SK-N-SH (cell line): ENCODE measurements at regions not wholly inside any gene's neighbourhood (a gene's known extent, or its start where the extent isn't known, plus 50 kb on each side); places are given as distances from the start of the nearest gene placed in this dataset.

Experiments used
- CTCF ChIA-PET: fragments of 300-600, 350-600 bp; formaldehyde crosslinking; extraction: SDS; loops from one replicate; lab custom pipeline; 2021; lab: Yijun Ruan, JAX
- POLR2A ChIA-PET: fragments of 350-600 bp; sonication (Branson Sonifier 250); formaldehyde crosslinking; extraction: SDS; loops from one replicate; lab custom pipeline; 2020; ENCODE audit warnings: antibody characterized with exemption, inconsistent platforms; lab: Yijun Ruan, JAX
- DNase-seq: peaks from one replicate; pipeline ENCODE4 v3.0.0; 2012
- H2AFZ ChIP-seq: fragments of 200-600 bp; sonication (generic); 2 replicates; pipeline ENCODE4 v1.8.1; 2016; ENCODE audit warnings: antibody characterized with exemption, mild to moderate bottlenecking, low read depth
- H3F3A ChIP-seq: fragments of 200-600 bp; sonication (generic); replicated peaks from 2 replicates; pipeline ENCODE3; 2016; ENCODE audit warnings: antibody characterized with exemption, mild to moderate bottlenecking; ENCODE audit not compliant: insufficient read depth
- H3K27ac ChIP-seq, 2 experiments: fragments of 200-500 bp in 1 of 2; fragments of 200-600 bp in 1 of 2; sonication (Bioruptor generic) in 1 of 2; sonication (generic), shearing (Covaris generic) in 1 of 2; 2 replicates each; pipeline versions ENCODE4 v1.5.1 to v1.6.1; 2014 to 2016; ENCODE audit warnings: low read depth in 2 of 2, inconsistent platforms in 1 of 2, low read length in 1 of 2, mild to moderate bottlenecking in 1 of 2, mixed read lengths in 1 of 2
- H3K27me3 ChIP-seq: fragments of 200-600 bp; sonication (generic), shearing (Covaris generic); 2 replicates; pipeline ENCODE4 v1.6.1; 2016; ENCODE audit warnings: mixed run types; ENCODE audit not compliant: insufficient read depth
- H3K36me3 ChIP-seq, 2 experiments: fragments of 200-500 bp in 1 of 2; fragments of 200-600 bp in 1 of 2; sonication (Bioruptor generic) in 1 of 2; sonication (generic) in 1 of 2; replicated peaks in 1 of 2; 2 replicates each; pipeline versions ENCODE3 to v1.5.1; 2014 to 2016; ENCODE audit warnings: low read length in 1 of 2, mild to moderate bottlenecking in 1 of 2; ENCODE audit not compliant: insufficient read depth in 2 of 2, control insufficient read depth in 1 of 2
- H3K4me1 ChIP-seq, 2 experiments: fragments of 200-500 bp in 1 of 2; fragments of 200-600 bp in 1 of 2; sonication (Bioruptor generic) in 1 of 2; sonication (generic), shearing (Covaris generic) in 1 of 2; 2 replicates each; pipeline versions ENCODE4 v1.5.1 to v1.6.1; 2014 to 2016; ENCODE audit warnings: low read depth in 1 of 2, low read length in 1 of 2, mixed run types in 1 of 2; ENCODE audit not compliant: insufficient read depth in 2 of 2, control insufficient read depth in 1 of 2
- H3K4me2 ChIP-seq: fragments of 200-600 bp; sonication (generic), shearing (Covaris generic); 2 replicates; pipeline ENCODE4 v1.6.1; 2017; ENCODE audit warnings: mixed run types
- H3K4me3 ChIP-seq, 2 experiments: fragments of 200-500 bp in 1 of 2; fragments of 200-600 bp in 1 of 2; sonication (Bioruptor generic) in 1 of 2; sonication (generic), shearing (Covaris generic) in 1 of 2; 2 replicates each; pipeline versions ENCODE4 v1.5.1 to v1.8.1; 2014 to 2016; ENCODE audit warnings: low read depth in 2 of 2, inconsistent platforms in 1 of 2, low read length in 1 of 2, mild to moderate bottlenecking in 1 of 2, mixed read lengths in 1 of 2, moderate library complexity in 1 of 2
- H3K79me2 ChIP-seq: fragments of 200-600 bp; sonication (generic); 2 replicates; pipeline ENCODE4 v1.8.1; 2017; ENCODE audit warnings: mild to moderate bottlenecking; ENCODE audit not compliant: insufficient read depth
- H3K9ac ChIP-seq: fragments of 200-600 bp; sonication (generic); 2 replicates; pipeline ENCODE4 v1.6.1; 2017; ENCODE audit warnings: mixed run types
- H3K9me2 ChIP-seq: fragments of 200-600 bp; sonication (generic); 2 replicates; pipeline ENCODE4 v1.6.1; 2017; ENCODE audit warnings: mixed run types
- H3K9me3 ChIP-seq: fragments of 200-600 bp; sonication (generic); 2 replicates; pipeline ENCODE4 v1.6.1; 2017; ENCODE audit warnings: mixed run types, mild to moderate bottlenecking, moderate library complexity
- H4K20me1 ChIP-seq: fragments of 200-600 bp; sonication (generic); 2 replicates; pipeline ENCODE4 v1.6.1; 2017; ENCODE audit warnings: mild to moderate bottlenecking, mixed run types; ENCODE audit not compliant: insufficient read depth
- CHD2 ChIP-seq: fragments of 150-350 bp; IDR thresholded peaks from 2 replicates; pipeline ENCODE4 v1.6.1; 2018; ENCODE audit warnings: low read length; ENCODE audit not compliant: partially characterized antibody
- EP300 ChIP-seq, 2 experiments: IDR thresholded peaks; 2 replicates each; pipeline versions ENCODE4 v1.4.0 to v1.6.1; 2012; ENCODE audit warnings: borderline replicate concordance in 1 of 2, low read depth in 1 of 2, low read length in 1 of 2
- FOXM1 ChIP-seq: IDR thresholded peaks from 2 replicates; pipeline ENCODE4 v1.4.0; 2012; ENCODE audit warnings: low read depth, mild to moderate bottlenecking
- GABPA ChIP-seq: IDR thresholded peaks from 2 replicates; pipeline ENCODE4 v1.4.0; 2012; ENCODE audit warnings: low read depth, mild to moderate bottlenecking
- GATA2 ChIP-seq: sonication (generic); formaldehyde crosslinking; IDR thresholded peaks from 2 replicates; pipeline ENCODE4 v1.5.0; 2020; ENCODE audit warnings: mild to moderate bottlenecking, missing genetic modification reagents
- MEF2A ChIP-seq: IDR thresholded peaks from 2 replicates; pipeline ENCODE4 v1.4.0; 2012; ENCODE audit warnings: low read depth, borderline replicate concordance
- MXI1 ChIP-seq: IDR thresholded peaks from 2 replicates; pipeline ENCODE4 v1.6.1; 2012; ENCODE audit warnings: mild to moderate bottlenecking, low read depth, low read length, improper control_type of control experiment
- NFIC ChIP-seq: IDR thresholded peaks from 2 replicates; pipeline ENCODE4 v1.4.0; 2012; ENCODE audit warnings: borderline replicate concordance
- NRF1 ChIP-seq: IDR thresholded peaks from 2 replicates; pipeline ENCODE4 v1.6.1; 2012; ENCODE audit warnings: low read depth, mild to moderate bottlenecking, low read length
- RAD21 ChIP-seq: IDR thresholded peaks from 2 replicates; pipeline ENCODE4 v1.6.1; 2012; ENCODE audit warnings: mild to moderate bottlenecking, low read length
- RCOR1 ChIP-seq: fragments of 150-350 bp; IDR thresholded peaks from 2 replicates; pipeline ENCODE4 v1.6.1; 2017; ENCODE audit warnings: antibody characterized with exemption, low read length
- RFX5 ChIP-seq: IDR thresholded peaks from 2 replicates; pipeline ENCODE4 v1.6.1; 2012; ENCODE audit warnings: mild to moderate bottlenecking, improper control_type of control experiment, low read length
- SMC3 ChIP-seq: IDR thresholded peaks from 2 replicates; pipeline ENCODE4 v1.6.1; 2012; ENCODE audit warnings: low read depth, low read length, improper control_type of control experiment
- TAF1 ChIP-seq: IDR thresholded peaks from 2 replicates; pipeline ENCODE4 v1.6.1; 2012; ENCODE audit warnings: low read depth, mild to moderate bottlenecking, low read length, moderate library complexity, borderline replicate concordance
- TCF12 ChIP-seq: IDR thresholded peaks from 2 replicates; pipeline ENCODE4 v1.4.0; 2012
- TEAD4 ChIP-seq: IDR thresholded peaks from 2 replicates; pipeline ENCODE4 v1.4.0; 2012; ENCODE audit warnings: mild to moderate bottlenecking, borderline replicate concordance; ENCODE audit not compliant: insufficient read depth
- YY1 ChIP-seq: IDR thresholded peaks from 2 replicates; pipeline ENCODE4 v1.4.0; 2012; ENCODE audit warnings: low read depth, mild to moderate bottlenecking
- WGBS: methylation state at CpG from one replicate; pipeline ENCODE4 v1.1.6; 2017; ENCODE audit warnings: low lambda C conversion rate; 5-methylcytosine and 5-hydroxymethylcytosine counted together
- TF ChIP-seq, protein P1 (sequence below): IDR thresholded peaks from 2 replicates; pipeline ENCODE4; 2012
- TF ChIP-seq, protein P2 (sequence below): fragments of 200-600 bp; sonication (generic); IDR thresholded peaks from 2 replicates; pipeline ENCODE4 v1.6.1; 2017; ENCODE audit warnings: antibody characterized with exemption, mild to moderate bottlenecking, moderate library complexity
- TF ChIP-seq, protein P3 (sequence below): IDR thresholded peaks from 2 replicates; pipeline ENCODE4 v1.4.0; 2012; ENCODE audit warnings: low read depth, borderline replicate concordance
- TF ChIP-seq, protein P4 (sequence below): IDR thresholded peaks from 2 replicates; pipeline ENCODE4 v1.4.0; 2012; ENCODE audit warnings: low read depth, borderline replicate concordance

DNA sequence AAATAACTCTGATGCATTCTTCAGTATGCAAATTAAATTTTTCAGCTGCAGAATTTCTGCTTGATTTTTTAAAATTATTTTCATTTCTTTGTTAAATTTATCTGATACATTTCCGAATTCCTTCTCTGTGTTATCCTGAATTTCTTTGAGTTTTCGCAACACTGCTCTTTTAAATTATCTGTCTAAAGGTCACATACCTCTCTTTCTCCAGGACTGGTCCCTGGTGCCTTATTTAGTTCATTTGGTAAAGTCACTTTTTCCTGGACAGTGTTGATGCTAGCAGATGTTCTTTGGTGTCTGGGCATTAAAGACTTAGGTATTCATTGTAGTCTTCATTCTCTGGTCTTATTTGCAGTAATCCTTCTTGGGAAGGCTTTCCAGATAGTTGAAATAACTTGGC, 577.4 kb upstream of the LUZP2 start (continued):
- no peak for TF ChIP-seq EP300 (IDR thresholded peaks at IDR 0.05; ENCODE audit: borderline replicate concordance in 1 of 2, low read depth in 1 of 2, low read length in 1 of 2)
- no peak for TF ChIP-seq RCOR1
- no peak for TF ChIP-seq RFX5
- no peak for TF ChIP-seq MXI1
- no peak for TF ChIP-seq NRF1

DNA sequence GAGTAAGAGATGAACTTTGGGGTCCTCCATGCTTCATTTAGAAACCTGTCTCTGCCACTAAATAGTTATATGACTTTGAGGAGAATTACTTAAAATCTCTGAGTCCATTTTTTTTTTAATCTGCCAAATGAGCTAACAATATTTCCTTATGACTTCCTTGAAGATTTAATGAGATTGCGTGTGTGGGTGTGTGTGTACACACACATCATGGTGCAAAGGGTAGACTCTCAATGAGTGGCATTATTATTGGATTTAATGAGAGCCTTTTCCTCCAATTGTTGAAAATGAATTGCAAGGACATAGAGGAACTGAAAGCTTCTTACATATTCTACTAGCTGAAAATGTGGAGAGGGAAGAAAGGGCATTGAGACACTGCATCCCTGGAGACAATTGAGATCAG, 573.5 kb upstream of the LUZP2 start:
- Histone ChIP-seq H4K20me1 (no peaks in the 10 kb centered on the region), H3K4me3 (no peak overlapping the region), H3K9me2 (no peaks in the 10 kb centered on the region), H3K4me2 (no peak overlapping the region), H3K27me3 (no peaks in the 10 kb centered on the region), H3K4me1 (no peaks in the 10 kb centered on the region), H3K79me2 (no peaks in the 10 kb centered on the region), H3K36me3 (no peaks in the 10 kb centered on the region), H3F3A (no peaks in the 10 kb centered on the region), H3K9ac (no peak overlapping the region), H3K9me3 (no peaks in the 10 kb centered on the region), H3K27ac (no peak overlapping the region), H2AFZ (no peak overlapping the region)
- TF ChIP-seq RCOR1 (no peak), TAF1 (no peak), GABPA (no peak), CHD2 (no peak), TCF12 (no peak), MEF2A (no peak), EP300 (IDR thresholded peaks at IDR 0.05; ENCODE audit: borderline replicate concordance in 1 of 2, low read depth in 1 of 2, low read length in 1 of 2) (no peak), NFIC (no peak), FOXM1 (no peak), RAD21 (no peak), NRF1 (no peak), GATA2 (CRISPR knock-in tag) (no peak), YY1 (no peak), SMC3 (no peak), TEAD4 (no peak)
- TF ChIP-seq, protein P1, sequence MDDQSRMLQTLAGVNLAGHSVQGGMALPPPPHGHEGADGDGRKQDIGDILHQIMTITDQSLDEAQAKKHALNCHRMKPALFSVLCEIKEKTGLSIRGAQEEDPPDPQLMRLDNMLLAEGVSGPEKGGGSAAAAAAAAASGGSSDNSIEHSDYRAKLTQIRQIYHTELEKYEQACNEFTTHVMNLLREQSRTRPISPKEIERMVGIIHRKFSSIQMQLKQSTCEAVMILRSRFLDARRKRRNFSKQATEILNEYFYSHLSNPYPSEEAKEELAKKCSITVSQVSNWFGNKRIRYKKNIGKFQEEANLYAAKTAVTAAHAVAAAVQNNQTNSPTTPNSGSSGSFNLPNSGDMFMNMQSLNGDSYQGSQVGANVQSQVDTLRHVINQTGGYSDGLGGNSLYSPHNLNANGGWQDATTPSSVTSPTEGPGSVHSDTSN = no peak
- TF ChIP-seq, protein P2, sequence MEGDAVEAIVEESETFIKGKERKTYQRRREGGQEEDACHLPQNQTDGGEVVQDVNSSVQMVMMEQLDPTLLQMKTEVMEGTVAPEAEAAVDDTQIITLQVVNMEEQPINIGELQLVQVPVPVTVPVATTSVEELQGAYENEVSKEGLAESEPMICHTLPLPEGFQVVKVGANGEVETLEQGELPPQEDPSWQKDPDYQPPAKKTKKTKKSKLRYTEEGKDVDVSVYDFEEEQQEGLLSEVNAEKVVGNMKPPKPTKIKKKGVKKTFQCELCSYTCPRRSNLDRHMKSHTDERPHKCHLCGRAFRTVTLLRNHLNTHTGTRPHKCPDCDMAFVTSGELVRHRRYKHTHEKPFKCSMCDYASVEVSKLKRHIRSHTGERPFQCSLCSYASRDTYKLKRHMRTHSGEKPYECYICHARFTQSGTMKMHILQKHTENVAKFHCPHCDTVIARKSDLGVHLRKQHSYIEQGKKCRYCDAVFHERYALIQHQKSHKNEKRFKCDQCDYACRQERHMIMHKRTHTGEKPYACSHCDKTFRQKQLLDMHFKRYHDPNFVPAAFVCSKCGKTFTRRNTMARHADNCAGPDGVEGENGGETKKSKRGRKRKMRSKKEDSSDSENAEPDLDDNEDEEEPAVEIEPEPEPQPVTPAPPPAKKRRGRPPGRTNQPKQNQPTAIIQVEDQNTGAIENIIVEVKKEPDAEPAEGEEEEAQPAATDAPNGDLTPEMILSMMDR = no peak
- TF ChIP-seq, protein P3, sequence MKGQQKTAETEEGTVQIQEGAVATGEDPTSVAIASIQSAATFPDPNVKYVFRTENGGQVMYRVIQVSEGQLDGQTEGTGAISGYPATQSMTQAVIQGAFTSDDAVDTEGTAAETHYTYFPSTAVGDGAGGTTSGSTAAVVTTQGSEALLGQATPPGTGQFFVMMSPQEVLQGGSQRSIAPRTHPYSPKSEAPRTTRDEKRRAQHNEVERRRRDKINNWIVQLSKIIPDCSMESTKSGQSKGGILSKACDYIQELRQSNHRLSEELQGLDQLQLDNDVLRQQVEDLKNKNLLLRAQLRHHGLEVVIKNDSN = no peak
- TF ChIP-seq, protein P4, sequence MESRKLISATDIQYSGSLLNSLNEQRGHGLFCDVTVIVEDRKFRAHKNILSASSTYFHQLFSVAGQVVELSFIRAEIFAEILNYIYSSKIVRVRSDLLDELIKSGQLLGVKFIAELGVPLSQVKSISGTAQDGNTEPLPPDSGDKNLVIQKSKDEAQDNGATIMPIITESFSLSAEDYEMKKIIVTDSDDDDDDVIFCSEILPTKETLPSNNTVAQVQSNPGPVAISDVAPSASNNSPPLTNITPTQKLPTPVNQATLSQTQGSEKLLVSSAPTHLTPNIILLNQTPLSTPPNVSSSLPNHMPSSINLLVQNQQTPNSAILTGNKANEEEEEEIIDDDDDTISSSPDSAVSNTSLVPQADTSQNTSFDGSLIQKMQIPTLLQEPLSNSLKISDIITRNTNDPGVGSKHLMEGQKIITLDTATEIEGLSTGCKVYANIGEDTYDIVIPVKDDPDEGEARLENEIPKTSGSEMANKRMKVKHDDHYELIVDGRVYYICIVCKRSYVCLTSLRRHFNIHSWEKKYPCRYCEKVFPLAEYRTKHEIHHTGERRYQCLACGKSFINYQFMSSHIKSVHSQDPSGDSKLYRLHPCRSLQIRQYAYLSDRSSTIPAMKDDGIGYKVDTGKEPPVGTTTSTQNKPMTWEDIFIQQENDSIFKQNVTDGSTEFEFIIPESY = no peak
- CTCF ChIA-PET = no interaction called here
- 87% methylated on average over 1 of the region's 1 CpG for WGBS
- no peak for DNase-seq
- POLR2A ChIA-PET = no interaction called here
